ENCODE measurements at regions not wholly inside any gene's neighbourhood (a gene's known extent, or its start where the extent isn't known, plus 50 kb on each side); places are given as distances from the start of the nearest gene placed in this dataset.

GRCh38 chr15:91694131-91694830 is 159.2 kb upstream of the SLCO3A1 start:
- TF ChIP-seq EZH2 (IDR thresholded peaks at IDR 0.05): no peak
- TF ChIP-seq CTCF (IDR thresholded peaks at IDR 0.05): no peak

Data from neural progenitor cell (in vitro differentiated cells).